HK-2 (cell line): ENCODE measurements at regions not wholly inside any gene's neighbourhood (a gene's known extent, or its start where the extent isn't known, plus 50 kb on each side); places are given as distances from the start of the nearest gene placed in this dataset.
A peak's percentile ranks its signal among the peaks of the same experiment; 100 is the strongest.

Experiments
- DNase-seq: peaks from one replicate; pipeline ENCODE4 v3.0.0-alpha.2; 2018; ENCODE audit not compliant: unreplicated experiment

GRCh38 chr2:18723219-18723618 is 133.8 kb upstream of the NT5C1B start:
- DNase-seq = no peak

GRCh38 chr2:18722101-18722500 is 132.7 kb upstream of the NT5C1B start:
- DNase-seq = no peak

- DNase-seq = no peak
Measured at GRCh38 chr2:18721038-18721922, 131.9 kb upstream of the NT5C1B start.

GRCh38 chr2:18719978-18720775 is 130.8 kb upstream of the NT5C1B start:
- DNase-seq = peak; percentile 10

GRCh38 chr2:18708203-18708715 is 118.9 kb upstream of the NT5C1B start:
- no peak for DNase-seq

GRCh38 chr2:18706001-18706400 is 116.6 kb upstream of the NT5C1B start:
- DNase-seq = no peak

GRCh38 chr2:18704276-18704675 is 114.9 kb upstream of the NT5C1B start:
- no peak for DNase-seq

- DNase-seq = no peak
Measured at GRCh38 chr2:18703555-18703954, 114.2 kb upstream of the NT5C1B start.

GRCh38 chr2:18701981-18702380 is 112.6 kb upstream of the NT5C1B start:
- no peak for DNase-seq

- no peak for DNase-seq
Measured at GRCh38 chr2:18701546-18701945, 112.2 kb upstream of the NT5C1B start.

GRCh38 chr2:18690342-18690741 is 101.0 kb upstream of the NT5C1B start:
- no peak for DNase-seq

- DNase-seq = no peak
Measured at GRCh38 chr2:18684206-18685038, 95.1 kb upstream of the NT5C1B start.

- DNase-seq = no peak
Measured at GRCh38 chr2:18682681-18683080, 93.3 kb upstream of the NT5C1B start.

GRCh38 chr2:18677280-18677679 is 87.9 kb upstream of the NT5C1B start:
- no peak for DNase-seq

GRCh38 chr2:18674309-18674708 is 84.9 kb upstream of the NT5C1B start:
- DNase-seq = no peak

- DNase-seq = no peak
Measured at GRCh38 chr2:18671363-18671762, 82.0 kb upstream of the NT5C1B start.

GRCh38 chr2:18668221-18668620 is 78.9 kb upstream of the NT5C1B start:
- no peak for DNase-seq

GRCh38 chr2:18664421-18664820 is 75.1 kb upstream of the NT5C1B start:
- no peak for DNase-seq

- no peak for DNase-seq
Measured at GRCh38 chr2:18663861-18664260, 74.5 kb upstream of the NT5C1B start.

- no peak for DNase-seq
Measured at GRCh38 chr2:18662689-18663088, 73.3 kb upstream of the NT5C1B start.

- DNase-seq = no peak
Measured at GRCh38 chr2:18659915-18660314, 70.5 kb upstream of the NT5C1B start.

GRCh38 chr2:18656048-18656447 is 66.7 kb upstream of the NT5C1B start:
- no peak for DNase-seq
